Renal cortex interstitium (tissue), 11 donors: ENCODE measurements at regions not wholly inside any gene's neighbourhood (a gene's known extent, or its start where the extent isn't known, plus 50 kb on each side); places are given as distances from the start of the nearest gene placed in this dataset.

Source experiments
- DNase-seq, 11 donors: peaks; one replicate each; pipeline ENCODE4 v3.0.0-alpha.2; 2013; ENCODE audit warnings: low read depth in 9 of 11, low spot score in 4 of 11; ENCODE audit errors: extremely low read depth in 1 of 11

GRCh38 chr14:56886471-56887062, 76.3 kb upstream of the OTX2 start:
- DNase-seq = no peak

DNA sequence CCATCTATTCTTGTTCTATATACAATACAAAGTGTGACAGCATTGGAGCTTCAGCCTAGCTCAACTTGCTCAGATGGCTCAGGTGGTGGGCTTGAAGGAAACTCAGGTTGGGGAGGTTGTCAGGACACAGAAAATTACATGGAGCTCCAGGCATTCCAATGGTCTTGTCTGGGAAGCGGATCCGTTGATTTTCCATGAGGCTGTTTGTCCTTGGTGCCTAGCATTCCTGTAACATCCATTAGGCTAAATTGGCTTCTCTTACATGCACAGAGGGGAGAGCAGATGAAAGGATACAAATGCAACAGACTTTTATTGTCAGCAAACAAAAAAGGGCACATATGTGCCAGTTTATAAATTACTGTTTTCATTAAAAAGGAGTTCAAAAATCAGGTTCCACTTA, 75.5 kb upstream of the OTX2 start:
- no peak for DNase-seq

DNA sequence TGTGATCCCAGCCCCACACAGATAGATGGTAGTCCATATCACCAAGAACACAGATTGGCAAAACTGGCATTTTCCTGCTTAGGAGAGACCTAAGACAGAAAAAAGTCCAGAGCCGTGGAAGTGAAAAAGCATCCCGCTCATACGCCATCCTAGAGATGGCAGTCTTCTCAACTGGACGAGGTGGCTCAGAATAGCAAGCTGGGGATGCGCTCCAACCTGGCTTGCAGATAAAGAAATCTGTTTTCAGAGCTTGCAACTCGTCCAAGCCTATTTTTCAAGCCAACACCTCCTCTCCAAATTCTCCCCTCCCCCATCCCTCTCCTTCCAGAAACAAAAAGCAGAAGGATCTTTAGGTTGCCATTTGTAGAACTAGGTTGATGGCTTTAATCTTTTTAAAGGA, 74.3 kb upstream of the OTX2 start:
- DNase-seq = no peak

GRCh38 chr14:56881181-56881580, 70.9 kb upstream of the OTX2 start:
- DNase-seq = no peak

DNA sequence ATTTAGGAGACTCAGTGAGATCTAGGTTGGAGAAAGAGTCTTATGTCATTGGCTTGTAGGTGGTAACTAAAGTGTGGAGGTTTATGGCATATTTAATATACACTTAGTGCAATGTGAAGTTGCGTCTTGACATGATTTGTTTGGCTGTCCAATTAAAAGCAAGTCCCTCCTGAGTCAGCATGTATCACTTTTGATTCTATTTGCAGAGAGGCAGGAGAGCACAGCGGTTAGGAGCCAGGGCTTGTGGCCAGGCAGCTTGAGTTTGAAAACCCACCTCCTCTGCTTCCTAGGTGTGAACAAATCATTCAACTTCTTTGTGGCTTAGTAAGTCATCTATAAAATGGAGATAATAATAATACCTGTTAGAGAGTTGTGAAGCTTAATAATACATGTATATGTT, 68.5 kb upstream of the OTX2 start:
- DNase-seq = no peak

DNA sequence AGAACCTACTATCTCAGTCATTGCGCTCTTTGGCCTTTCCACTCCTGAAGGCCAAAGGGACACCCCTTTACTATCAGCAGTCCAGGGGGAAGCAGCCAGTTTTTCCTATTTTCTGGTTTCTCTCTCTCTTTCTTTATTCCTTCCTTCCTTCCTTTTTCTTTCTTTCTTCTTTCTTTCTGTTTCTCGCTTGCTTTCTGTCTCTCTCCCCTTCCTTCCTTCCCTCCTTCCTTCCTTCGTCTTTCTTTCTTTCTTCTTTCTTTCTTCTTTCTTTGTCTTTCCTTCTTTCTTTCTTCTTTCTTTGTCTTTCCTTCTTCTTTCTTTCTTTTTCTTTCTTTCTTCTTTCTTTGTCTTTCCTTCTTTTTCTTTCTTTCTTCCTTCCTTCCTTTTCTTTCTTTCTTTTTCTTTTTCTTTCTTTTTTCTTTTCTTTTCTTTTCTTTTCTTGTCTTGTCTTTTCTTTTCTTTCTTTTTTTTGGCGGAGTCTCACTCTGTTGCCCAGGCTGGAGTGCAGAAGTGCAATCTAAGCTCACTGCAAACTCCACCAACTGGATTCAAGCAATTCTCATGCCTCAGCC, 64.9 kb upstream of the OTX2 start:
- DNase-seq = no peak

DNA sequence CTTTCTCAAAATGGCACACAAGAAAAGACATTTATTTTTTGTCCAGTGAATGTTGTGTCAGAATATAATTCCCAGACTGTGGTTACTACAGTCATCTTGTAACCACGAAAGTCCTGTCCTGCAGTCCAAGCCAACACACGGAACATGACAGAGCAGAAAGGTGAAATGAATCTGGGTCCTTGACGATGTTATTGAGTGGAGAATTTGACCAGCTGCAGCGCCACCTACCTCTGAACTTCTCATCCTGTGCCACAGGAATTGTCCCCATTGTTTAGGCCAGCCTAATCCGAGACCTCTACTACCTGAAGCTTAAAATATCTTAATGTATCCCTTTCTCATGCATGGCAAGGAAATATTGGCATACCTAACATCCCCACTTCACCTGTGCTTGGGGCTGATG, 64.1 kb upstream of the OTX2 start:
- DNase-seq = no peak

DNA sequence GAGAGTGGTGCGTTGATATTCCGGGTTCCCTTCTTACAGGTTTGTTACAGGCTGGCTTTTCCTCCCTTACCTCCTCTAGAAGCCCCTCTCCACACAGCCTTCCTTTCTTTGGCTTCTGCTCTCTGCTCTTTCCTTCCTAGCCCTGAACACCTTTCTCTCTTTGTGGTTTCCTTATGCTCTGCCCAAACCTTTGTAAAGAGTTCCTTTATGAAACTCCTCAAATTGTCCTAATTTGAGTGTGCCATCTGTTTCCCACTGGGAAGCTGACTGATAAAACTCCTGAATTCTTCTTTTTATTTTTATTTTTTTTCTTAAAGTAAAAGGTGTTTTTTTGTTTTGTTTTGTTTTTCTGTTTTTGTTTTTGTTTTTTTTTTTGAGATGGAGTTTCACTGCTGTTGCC, 60.1 kb upstream of the OTX2 start:
- no peak for DNase-seq

- DNase-seq = no peak
Observed at GRCh38 chr14:56868660-56869059, 58.4 kb upstream of the OTX2 start.

DNA sequence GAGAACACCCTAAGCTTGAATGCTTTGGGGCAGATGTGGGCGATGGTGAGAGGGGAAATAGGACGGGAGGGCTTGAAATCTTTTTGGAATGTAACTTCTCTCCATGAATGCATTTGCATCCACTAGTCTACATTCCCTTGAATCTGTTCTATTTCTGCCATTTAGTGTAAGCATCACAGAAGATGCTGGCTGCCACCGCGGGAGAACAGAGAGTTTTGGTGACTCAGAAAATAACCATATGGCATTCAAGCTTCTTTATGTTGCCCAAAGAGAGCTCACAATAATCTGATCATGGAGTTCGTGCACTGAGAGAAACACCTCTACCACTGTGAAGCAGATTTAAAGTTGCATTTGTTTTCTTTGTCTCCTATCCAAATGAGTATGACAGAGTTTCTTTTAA, 52.6 kb upstream of the OTX2 start:
- no peak for DNase-seq

DNA sequence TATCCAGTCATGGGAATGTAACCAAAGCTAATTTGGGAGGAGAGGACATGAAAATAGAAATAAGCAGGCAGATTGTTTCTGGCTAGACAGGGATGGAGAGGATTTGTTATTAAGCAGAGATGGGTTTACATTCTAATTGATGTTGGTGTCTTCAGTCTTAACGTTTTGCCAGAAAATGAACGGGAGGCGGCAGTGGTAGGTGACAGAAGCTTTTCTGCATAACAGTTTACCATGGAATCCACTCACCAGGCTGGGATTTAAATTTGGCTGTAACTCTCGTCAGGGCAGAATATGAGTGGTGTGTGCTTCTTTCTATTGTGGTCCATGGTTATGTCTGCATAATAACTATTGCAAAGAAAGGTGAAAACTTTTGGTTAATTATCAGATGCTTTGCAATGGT, 50.2 kb upstream of the OTX2 start:
- no peak for DNase-seq
